ENCODE measurements at regions not wholly inside any gene's neighbourhood (a gene's known extent, or its start where the extent isn't known, plus 50 kb on each side); places are given as distances from the start of the nearest gene placed in this dataset.

DNA sequence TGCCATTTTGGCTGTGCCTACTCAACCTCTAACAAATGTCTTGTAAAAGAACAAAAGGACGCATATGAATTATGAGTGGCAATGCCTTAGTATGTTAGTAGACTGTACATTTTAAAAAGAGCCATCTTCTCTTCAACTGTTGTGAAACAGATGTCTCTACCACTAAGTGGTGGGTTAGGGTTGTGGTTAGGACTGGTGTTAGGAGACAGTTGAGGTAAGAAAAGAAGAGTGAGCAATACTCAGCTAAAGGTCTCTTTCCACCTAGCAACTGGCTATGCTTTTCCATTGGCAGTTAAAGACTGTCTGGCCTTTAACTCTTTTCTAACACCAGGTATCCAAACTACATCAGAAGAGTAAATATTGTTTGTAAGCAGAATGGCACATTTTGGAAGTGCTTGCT, 221.7 kb upstream of the TBC1D5 start:
- ChIA-PET POLR2A (ENCODE audit: partially characterized antibody) (no interaction called here), CTCF (ENCODE audit: partially characterized antibody) (interaction anchor here (0.6 kb wide), 1 partner anchor 21 kb away, joined by 3 read pairs; no protein-coding TSS in a partner anchor)
- no peaks in the 10 kb centered on the region for H3K9me3 ChIP-seq (ENCODE audit: insufficient read depth in 2 of 2, low read depth in 1 of 2, low read length in 1 of 2)
- no peaks in the 10 kb centered on the region for H3K36me3 ChIP-seq (ENCODE audit: control insufficient read depth in 2 of 4, insufficient read depth in 4 of 4, low read length in 3 of 4)
- H4K5ac ChIP-seq (ENCODE audit: insufficient read length, low read depth, low read length), result no peak overlapping the region
- H2BK15ac ChIP-seq (ENCODE audit: low read length), result no peak overlapping the region
- no peak overlapping the region for H2BK120ac ChIP-seq (replicated peaks; ENCODE audit: low read depth, low read length)
- no peak overlapping the region for H3K56ac ChIP-seq (replicated peaks; ENCODE audit: insufficient read length, low read depth, low read length)
- FAIRE-seq, result no peak
- no peaks in the 10 kb centered on the region for H3K4me1 ChIP-seq (replicated peaks in 1 of 4; ENCODE audit: control insufficient read depth in 3 of 4, insufficient read depth in 4 of 4, low read length in 3 of 4)
- H3K4me3 ChIP-seq (ENCODE audit: extremely low read depth in 1 of 4, insufficient read depth in 2 of 4, low read depth in 3 of 4, low read length in 4 of 4), result no peak overlapping the region
- H3K79me1 ChIP-seq (ENCODE audit: low read depth, low read length), result no peaks in the 10 kb centered on the region
- H2AK5ac ChIP-seq (ENCODE audit: low read depth, low read length), result no peak overlapping the region
- no peak overlapping the region for H2BK20ac ChIP-seq (ENCODE audit: low read length)
- no peak overlapping the region for H4K8ac ChIP-seq (ENCODE audit: extremely low read depth, insufficient read depth, low read length)
- no peaks in the 10 kb centered on the region for H3K27me3 ChIP-seq (replicated peaks in 1 of 4; ENCODE audit: control insufficient read depth in 3 of 4, extremely low read depth in 1 of 4, insufficient read depth in 3 of 4, low read length in 3 of 4)
- no peaks in the 10 kb centered on the region; the same call in 1 of the 2 replicates for H3K23me2 ChIP-seq (ENCODE audit: low read depth, low read length)
- WGBS, 2 experiments (ENCODE audit: extremely low coverage in 1 of 2, insufficient coverage in 1 of 2, insufficient read length in 1 of 2, insufficient replicate concordance in 2 of 2, low coverage in 1 of 2, low lambda C conversion rate in 2 of 2, missing lambda C conversion rate in 1 of 2), result 83% methylated on average over 1 of the region's 1 CpG; no CpG with 5 or more reads in 1 of the 2 experiments
- H3K4me2 ChIP-seq (ENCODE audit: insufficient read depth in 1 of 2, low read depth in 2 of 2, low read length in 2 of 2), result no peak overlapping the region
- H3K18ac ChIP-seq (ENCODE audit: extremely low read depth, low read length), result no peak overlapping the region
- no peak overlapping the region for H3K27ac ChIP-seq (ENCODE audit: low read depth, low read length)
- H3K14ac ChIP-seq (ENCODE audit: insufficient read length), result no peak overlapping the region
- no peaks in the 10 kb centered on the region for H4K20me1 ChIP-seq (replicated peaks in 1 of 2; ENCODE audit: control insufficient read depth in 1 of 2, insufficient read depth in 2 of 2, low read length in 2 of 2)
- no peaks in the 10 kb centered on the region; a peak in 1 of 4 replicates for H3K79me2 ChIP-seq (ENCODE audit: control insufficient read depth in 1 of 2, insufficient read depth in 2 of 2, low read length in 2 of 2)
- no peak overlapping the region for H2AFZ ChIP-seq (ENCODE audit: low read length)
- H4K91ac ChIP-seq (replicated peaks; ENCODE audit: insufficient read length, low read length), result no peak overlapping the region
- H3K4ac ChIP-seq (replicated peaks; ENCODE audit: insufficient read length, low read depth, low read length), result no peak overlapping the region
- H3K9ac ChIP-seq (replicated peaks in 1 of 4; ENCODE audit: extremely low read depth in 1 of 4, low read depth in 3 of 4, low read length in 3 of 4), result no peak overlapping the region
- H2BK5ac ChIP-seq (ENCODE audit: low read depth, low read length), result no peak overlapping the region
- H3K23ac ChIP-seq (ENCODE audit: insufficient read length), result no peak overlapping the region
- no peak for DNase-seq (ENCODE audit: low read depth in 1 of 2, low spot score in 2 of 2)
- no peak overlapping the region for H2BK12ac ChIP-seq (ENCODE audit: low read depth, low read length)
- no peak for TF ChIP-seq CREB1 (IDR thresholded peaks at IDR 0.05)
- TF ChIP-seq GTF2F1 (IDR thresholded peaks at IDR 0.05; ENCODE audit: borderline replicate concordance, low read depth, low read length), result no peak
- TF ChIP-seq PHF8 (conservative IDR thresholded peaks at IDR 0.05; ENCODE audit: low read depth, low read length), result no peak
- TF ChIP-seq KDM4A (IDR thresholded peaks at IDR 0.05; ENCODE audit: low read depth, low read length, severe bottlenecking), result no peak
- TF ChIP-seq YY1 (IDR thresholded peaks at IDR 0.05; ENCODE audit: low read depth, low read length), result no peak
- no peak for TF ChIP-seq EGR1 (IDR thresholded peaks at IDR 0.05; ENCODE audit: borderline replicate concordance, low read depth, low read length)
- TF ChIP-seq BRCA1 (IDR thresholded peaks at IDR 0.05; ENCODE audit: low read depth, low read length), result no peak
- no peak for TF ChIP-seq CBX8 (IDR thresholded peaks at IDR 0.05; ENCODE audit: borderline replicate concordance, low read depth, low read length)
- TF ChIP-seq USF2 (IDR thresholded peaks at IDR 0.05; ENCODE audit: low read length), result no peak
- TF ChIP-seq, protein P1, sequence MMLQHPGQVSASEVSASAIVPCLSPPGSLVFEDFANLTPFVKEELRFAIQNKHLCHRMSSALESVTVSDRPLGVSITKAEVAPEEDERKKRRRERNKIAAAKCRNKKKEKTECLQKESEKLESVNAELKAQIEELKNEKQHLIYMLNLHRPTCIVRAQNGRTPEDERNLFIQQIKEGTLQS (IDR thresholded peaks at IDR 0.05; ENCODE audit: insufficient read depth, low read depth, low read length), result no peak
- no peak for TF ChIP-seq NANOG (IDR thresholded peaks at IDR 0.05; ENCODE audit: insufficient read depth, low read depth, low read length, poor library complexity, severe bottlenecking)
- no peak for TF ChIP-seq ZNF274 (IDR thresholded peaks at IDR 0.05; ENCODE audit: borderline replicate concordance, extremely low read depth, low read length)
- TF ChIP-seq ASH2L (IDR thresholded peaks at IDR 0.05; ENCODE audit: low read length), result no peak
- TF ChIP-seq RFX5 (IDR thresholded peaks at IDR 0.05; ENCODE audit: borderline replicate concordance, low read depth, low read length), result no peak

Measured in H1 (cell line).